ENCODE measurements at regions not wholly inside any gene's neighbourhood (a gene's known extent, or its start where the extent isn't known, plus 50 kb on each side); places are given as distances from the start of the nearest gene placed in this dataset.
A peak's percentile ranks its signal among the peaks of the same experiment; 100 is the strongest.

- no peak for DNase-seq
These were observed 191.6 kb upstream of the ZC3H12A start for GRCh38 chr1:37282764-37283163.

GRCh38 chr1:37284053-37284452 is 190.3 kb upstream of the ZC3H12A start:
- DNase-seq: no peak

DNA sequence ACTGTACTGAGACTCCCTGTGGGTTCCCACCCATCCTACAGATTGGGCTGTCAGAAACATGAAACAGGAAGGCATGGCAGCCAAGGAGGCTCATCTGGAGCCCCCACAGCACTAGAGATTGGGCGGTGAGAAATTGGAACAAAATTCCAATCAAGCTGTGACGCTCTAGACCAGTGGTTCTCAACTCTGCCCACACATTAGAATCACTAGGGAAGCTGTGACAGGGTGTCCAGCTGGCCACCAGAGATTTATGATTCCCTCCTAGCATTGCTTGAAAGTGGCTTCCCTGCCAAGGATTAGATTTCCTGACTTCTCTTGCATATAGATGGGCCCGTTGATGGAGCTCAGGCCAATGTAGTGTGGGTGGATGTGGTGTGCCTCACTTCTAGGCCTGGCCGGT is 187.5 kb upstream of the ZC3H12A start:
- DNase-seq: no peak

- peak; percentile 7 for DNase-seq
These were observed 185.5 kb upstream of the ZC3H12A start for GRCh38 chr1:37288900-37289299.

GRCh38 chr1:37290718-37291117 is 183.7 kb upstream of the ZC3H12A start:
- no peak for DNase-seq

DNA sequence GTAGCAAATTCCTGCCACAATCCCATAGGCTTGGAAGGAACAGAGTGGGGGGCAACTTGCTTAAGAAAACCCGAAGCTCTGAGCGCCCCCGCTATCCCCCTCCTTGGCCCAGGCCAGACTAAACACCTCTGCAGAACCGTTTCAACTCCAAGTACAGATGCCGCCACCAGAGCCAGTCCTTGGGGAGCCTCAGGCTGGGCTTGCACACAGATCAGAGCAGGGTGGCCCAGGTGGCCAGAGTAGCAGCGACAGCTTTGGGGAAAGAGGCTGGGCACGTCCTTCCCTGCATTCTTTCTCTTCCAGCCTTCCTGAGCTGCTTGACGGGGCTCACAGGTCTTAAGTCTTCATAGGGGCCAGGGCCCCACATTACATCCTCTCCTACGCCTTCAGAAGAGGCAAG is 181.6 kb upstream of the ZC3H12A start:
- no peak for DNase-seq

DNA sequence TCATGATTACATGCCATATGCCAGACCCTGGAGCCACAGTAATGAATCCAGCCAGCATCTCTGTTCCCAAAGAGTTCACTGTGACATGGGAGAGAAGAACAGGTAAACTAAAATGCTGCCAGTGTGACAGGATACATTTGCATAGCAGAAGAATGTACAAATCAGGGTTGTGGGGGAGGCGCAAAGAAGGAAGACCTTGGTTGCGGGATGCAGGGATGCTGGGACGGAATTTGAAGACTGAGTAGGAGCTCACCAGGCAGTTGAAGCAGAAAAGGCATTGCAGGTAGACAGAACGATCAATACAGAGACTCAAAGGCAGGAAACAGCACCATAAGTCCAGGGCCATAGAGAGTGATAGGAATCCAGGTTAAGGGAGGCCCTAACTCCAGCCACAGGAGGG is 180.3 kb upstream of the ZC3H12A start:
- DNase-seq: no peak

DNA sequence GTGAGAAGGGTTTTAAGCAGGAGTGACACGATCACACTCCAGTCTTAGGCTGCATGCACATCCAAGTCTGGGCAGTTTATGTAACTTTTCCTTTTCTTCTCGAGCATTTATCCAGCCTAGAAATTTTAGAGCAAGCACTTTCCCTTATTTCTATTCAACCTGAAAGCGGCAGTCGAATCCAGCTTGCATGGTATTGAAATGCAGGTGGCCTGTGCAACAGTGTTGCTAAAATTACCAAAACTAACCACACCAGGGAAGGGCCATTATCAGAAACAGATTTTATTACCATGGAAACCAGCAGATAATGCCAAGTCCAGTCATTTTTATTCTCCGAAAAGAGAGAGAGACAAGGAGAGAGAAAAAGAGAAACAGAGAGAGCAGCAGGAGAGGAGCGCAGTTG is 179.9 kb upstream of the ZC3H12A start:
- DNase-seq: no peak

GRCh38 chr1:37298769-37299168 is 175.6 kb upstream of the ZC3H12A start:
- DNase-seq: no peak

DNA sequence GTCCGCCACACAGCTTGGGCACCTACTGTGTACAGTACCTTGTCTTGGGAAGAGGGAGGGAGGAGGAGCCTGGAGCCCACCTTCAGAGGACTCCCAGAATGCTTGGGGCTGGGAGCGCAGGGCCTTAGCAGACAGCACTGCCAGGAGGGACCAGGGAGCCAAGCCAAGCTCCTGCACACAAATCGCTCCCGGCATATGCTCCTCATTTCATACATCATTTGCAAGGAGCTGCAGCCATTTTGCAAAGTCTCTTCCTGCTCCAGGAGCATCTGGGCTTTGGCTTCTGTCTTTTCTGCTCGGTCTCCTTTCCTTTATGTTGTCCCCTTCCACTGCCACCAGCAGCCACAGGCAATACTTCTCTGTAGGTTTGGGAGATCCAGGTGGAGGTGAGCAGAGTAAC is 175.2 kb upstream of the ZC3H12A start:
- DNase-seq: no peak

DNA sequence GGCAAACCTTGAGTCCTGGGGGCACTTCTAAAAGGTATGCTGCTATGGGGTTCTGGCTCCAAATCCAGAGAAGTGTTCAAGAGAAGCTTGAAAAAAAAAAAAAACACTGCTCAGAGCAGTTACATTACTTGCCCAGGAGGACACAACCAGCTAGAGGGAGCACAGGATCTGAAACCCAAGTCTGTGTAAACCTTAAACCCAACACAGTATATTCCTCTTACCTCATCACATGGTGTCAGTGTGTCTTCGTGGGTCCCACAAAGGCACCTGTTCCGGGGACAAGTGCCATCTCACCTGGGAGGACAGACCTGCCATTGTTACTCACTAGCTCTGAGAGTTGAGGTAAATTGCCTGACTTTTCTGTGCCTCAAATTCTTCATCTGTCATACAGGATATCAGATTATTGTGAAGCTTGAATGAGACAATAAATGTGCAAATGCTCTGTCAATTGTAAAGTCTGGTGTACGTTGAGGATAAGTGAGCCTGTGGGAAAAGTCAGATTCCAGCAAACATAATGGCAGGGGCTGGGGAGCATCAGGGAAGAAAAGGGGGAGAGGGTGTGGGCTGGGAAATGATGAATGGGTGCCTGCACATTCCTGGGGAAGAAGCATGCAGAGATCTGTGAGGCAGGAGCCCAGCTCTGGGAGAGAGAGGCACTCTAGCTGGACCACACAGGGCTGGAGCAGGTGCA is 170.4 kb upstream of the ZC3H12A start:
- DNase-seq: no peak

GRCh38 chr1:37305108-37305507 is 169.3 kb upstream of the ZC3H12A start:
- no peak for DNase-seq

GRCh38 chr1:37305841-37306240 is 168.5 kb upstream of the ZC3H12A start:
- DNase-seq: no peak

- no peak for DNase-seq
These were observed 167.9 kb upstream of the ZC3H12A start for GRCh38 chr1:37306461-37306860.

- DNase-seq: no peak
These were observed 167.5 kb upstream of the ZC3H12A start for GRCh38 chr1:37306871-37307270.

DNA sequence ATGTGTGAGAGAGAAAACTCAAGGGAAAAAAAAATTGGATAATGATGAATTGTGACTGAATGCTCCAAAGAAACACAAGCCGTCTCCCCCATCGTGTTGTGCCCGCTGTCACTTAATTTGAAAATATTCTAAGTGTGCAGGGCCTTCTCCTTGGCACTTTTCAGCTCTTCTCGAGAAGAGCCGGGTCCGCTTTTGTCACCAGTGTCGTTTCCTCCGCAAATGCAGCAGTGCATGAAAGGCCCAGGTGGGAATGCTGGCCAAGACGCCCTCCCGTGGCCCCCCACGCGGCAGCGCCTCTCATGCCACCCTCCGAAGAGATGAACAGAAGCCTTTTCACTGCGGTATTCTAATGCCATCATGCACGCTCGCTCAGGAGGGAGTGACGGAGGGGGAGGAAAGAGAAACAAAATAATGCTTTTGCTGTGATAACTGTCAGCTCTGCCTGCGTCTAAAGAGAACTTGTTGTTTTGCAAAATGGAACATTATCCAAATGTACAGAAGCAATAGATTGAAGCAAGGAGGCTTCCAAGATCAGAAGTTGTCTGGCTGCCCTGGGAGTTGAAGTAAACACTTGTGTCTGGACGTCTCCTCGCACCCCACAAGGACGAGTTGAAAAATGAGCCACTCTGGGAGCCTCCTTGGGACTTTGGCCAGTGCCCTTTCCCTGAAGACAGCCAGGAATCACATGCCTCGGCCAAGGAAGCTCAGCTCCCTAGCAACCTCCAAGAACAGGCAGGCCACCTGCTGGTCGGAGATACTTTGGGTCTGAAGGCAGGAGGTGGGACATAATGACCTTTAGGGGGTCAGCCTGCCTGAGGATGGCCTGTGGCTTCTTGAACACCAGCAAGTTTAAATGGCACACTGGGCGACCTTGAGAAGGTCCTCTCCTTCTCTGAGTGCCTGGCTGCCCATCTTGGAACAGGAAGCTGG is 166.1 kb upstream of the ZC3H12A start:
- DNase-seq: no peak

DNA sequence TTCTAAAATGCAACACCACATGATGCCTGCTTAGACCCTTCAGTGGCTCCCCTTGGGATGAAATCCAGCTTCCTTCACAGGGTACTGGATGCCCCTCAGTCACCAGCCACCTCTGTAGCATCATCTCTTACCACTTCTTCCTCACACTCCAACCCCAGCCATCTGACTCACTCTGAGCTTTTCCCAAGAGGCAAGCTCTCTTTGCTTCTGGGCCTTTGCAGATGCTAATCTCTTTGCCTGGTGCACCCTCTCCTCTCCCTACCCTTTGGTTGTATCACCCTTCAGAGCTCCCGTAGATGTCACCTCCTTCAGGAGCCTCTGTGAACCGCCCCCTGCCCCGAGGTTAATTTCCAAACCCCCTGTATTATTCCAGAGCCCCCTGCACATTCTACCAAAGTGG is 164.8 kb upstream of the ZC3H12A start:
- DNase-seq: no peak

DNA sequence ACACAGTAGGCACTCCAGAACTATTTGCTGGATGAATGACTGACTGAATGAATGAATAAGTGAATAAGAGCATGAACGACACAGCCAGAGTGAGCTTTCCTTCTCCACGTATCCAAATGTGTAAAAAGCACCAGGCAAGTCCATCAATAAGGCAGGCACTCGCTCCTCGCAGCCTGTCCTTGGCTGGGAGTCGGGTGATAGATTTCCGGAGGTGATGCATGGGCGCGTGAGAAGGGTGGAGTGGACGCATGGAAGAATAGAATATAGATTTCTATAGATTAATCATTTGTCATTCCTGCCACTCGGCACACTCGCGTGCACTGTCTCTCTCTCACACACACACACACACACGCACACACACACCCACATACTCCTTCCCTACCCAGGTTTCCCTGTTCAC is 164.3 kb upstream of the ZC3H12A start:
- DNase-seq: no peak

DNA sequence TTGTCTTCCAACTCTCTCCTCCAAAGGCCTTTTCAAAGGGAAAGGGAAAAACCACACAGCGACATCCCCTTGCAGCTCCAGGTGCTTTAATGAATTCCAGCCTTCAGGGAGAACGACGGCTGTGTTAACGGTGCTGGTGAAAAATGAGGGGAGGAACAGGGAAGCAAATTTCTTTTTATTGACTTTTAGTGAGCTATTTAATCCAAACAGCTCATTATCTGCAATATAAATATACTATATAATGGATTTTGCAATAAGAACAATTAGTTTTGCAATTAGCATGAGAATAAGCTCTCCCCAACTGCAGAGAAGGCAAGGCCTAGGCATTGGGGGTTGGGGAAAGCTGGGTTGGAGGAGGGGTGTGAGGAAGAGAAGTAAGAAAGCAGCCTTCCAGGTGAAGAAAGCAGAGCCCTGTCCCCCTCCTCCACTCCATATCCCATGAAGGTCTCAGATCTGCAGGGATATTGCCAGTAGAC is 159.0 kb upstream of the ZC3H12A start:
- DNase-seq: no peak

- no peak for DNase-seq
These were observed 156.4 kb upstream of the ZC3H12A start for GRCh38 chr1:37317870-37318467.

- no peak for DNase-seq
These were observed 155.9 kb upstream of the ZC3H12A start for GRCh38 chr1:37318490-37318889.

- no peak for DNase-seq
These were observed 155.1 kb upstream of the ZC3H12A start for GRCh38 chr1:37319284-37319683.

DNA sequence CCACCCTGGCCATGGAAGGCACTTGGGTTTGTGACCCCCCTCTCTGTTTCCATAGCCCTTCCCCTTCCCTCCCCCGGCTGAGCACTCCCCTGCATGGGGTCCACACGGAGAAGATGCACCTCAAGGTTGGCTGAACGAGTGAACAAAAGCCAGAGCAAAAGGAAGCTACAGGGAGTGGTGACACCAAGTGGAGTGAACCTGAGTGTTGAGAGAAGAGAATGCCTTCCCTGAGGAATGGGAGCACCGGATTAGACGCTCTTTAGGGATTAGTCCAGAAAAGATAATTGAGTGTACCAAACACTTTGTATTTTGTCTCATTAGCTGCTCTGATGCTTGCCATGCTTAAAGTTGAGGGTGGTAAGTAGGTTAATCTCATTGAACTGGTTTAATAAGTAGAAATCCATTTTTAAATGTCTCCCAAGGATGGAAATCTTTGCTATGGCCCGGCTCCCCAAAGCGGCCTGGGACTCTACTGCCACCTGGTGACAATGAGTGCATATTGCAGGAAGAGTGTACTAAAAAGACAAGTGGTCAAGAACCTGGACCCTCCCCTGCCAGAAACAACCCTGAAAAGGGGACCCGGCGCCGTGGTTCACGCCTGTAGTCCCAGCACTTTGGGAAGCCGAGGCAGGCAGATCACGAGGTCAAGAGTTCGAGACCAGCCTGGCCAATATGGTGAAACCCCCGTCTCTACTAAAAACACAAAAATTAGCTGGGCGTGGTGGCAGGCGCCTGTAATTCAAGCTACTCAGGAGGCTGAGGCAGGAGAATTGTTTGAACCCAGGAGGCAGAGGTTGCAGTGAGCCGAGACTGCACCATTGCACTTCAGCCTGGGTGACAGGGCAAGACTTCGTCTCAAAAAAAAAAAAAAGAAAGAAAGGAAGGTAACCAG is 150.6 kb upstream of the ZC3H12A start:
- DNase-seq: peak; percentile 10
